SK-N-SH (cell line): ENCODE measurements at regions not wholly inside any gene's neighbourhood (a gene's known extent, or its start where the extent isn't known, plus 50 kb on each side); places are given as distances from the start of the nearest gene placed in this dataset.

Source experiments
- CTCF ChIA-PET: fragments of 300-600, 350-600 bp; formaldehyde crosslinking; extraction: SDS; loops from one replicate; lab custom pipeline; 2021; lab: Yijun Ruan, JAX
- POLR2A ChIA-PET: fragments of 350-600 bp; sonication (Branson Sonifier 250); formaldehyde crosslinking; extraction: SDS; loops from one replicate; lab custom pipeline; 2020; ENCODE audit warnings: antibody characterized with exemption, inconsistent platforms; lab: Yijun Ruan, JAX
- DNase-seq: peaks from one replicate; pipeline ENCODE4 v3.0.0; 2012
- H2AFZ ChIP-seq: fragments of 200-600 bp; sonication (generic); 2 replicates; pipeline ENCODE4 v1.8.1; 2016; ENCODE audit warnings: antibody characterized with exemption, mild to moderate bottlenecking, low read depth
- H3F3A ChIP-seq: fragments of 200-600 bp; sonication (generic); replicated peaks from 2 replicates; pipeline ENCODE3; 2016; ENCODE audit warnings: antibody characterized with exemption, mild to moderate bottlenecking; ENCODE audit not compliant: insufficient read depth
- H3K27ac ChIP-seq, 2 experiments: fragments of 200-500 bp in 1 of 2; fragments of 200-600 bp in 1 of 2; sonication (Bioruptor generic) in 1 of 2; sonication (generic), shearing (Covaris generic) in 1 of 2; 2 replicates each; pipeline versions ENCODE4 v1.5.1 to v1.6.1; 2014 to 2016; ENCODE audit warnings: low read depth in 2 of 2, inconsistent platforms in 1 of 2, low read length in 1 of 2, mild to moderate bottlenecking in 1 of 2, mixed read lengths in 1 of 2
- H3K27me3 ChIP-seq: fragments of 200-600 bp; sonication (generic), shearing (Covaris generic); 2 replicates; pipeline ENCODE4 v1.6.1; 2016; ENCODE audit warnings: mixed run types; ENCODE audit not compliant: insufficient read depth
- H3K36me3 ChIP-seq, 2 experiments: fragments of 200-500 bp in 1 of 2; fragments of 200-600 bp in 1 of 2; sonication (Bioruptor generic) in 1 of 2; sonication (generic) in 1 of 2; replicated peaks in 1 of 2; 2 replicates each; pipeline versions ENCODE3 to v1.5.1; 2014 to 2016; ENCODE audit warnings: low read length in 1 of 2, mild to moderate bottlenecking in 1 of 2; ENCODE audit not compliant: insufficient read depth in 2 of 2, control insufficient read depth in 1 of 2
- H3K4me1 ChIP-seq, 2 experiments: fragments of 200-500 bp in 1 of 2; fragments of 200-600 bp in 1 of 2; sonication (Bioruptor generic) in 1 of 2; sonication (generic), shearing (Covaris generic) in 1 of 2; 2 replicates each; pipeline versions ENCODE4 v1.5.1 to v1.6.1; 2014 to 2016; ENCODE audit warnings: low read depth in 1 of 2, low read length in 1 of 2, mixed run types in 1 of 2; ENCODE audit not compliant: insufficient read depth in 2 of 2, control insufficient read depth in 1 of 2
- H3K4me2 ChIP-seq: fragments of 200-600 bp; sonication (generic), shearing (Covaris generic); 2 replicates; pipeline ENCODE4 v1.6.1; 2017; ENCODE audit warnings: mixed run types
- H3K4me3 ChIP-seq, 2 experiments: fragments of 200-500 bp in 1 of 2; fragments of 200-600 bp in 1 of 2; sonication (Bioruptor generic) in 1 of 2; sonication (generic), shearing (Covaris generic) in 1 of 2; 2 replicates each; pipeline versions ENCODE4 v1.5.1 to v1.8.1; 2014 to 2016; ENCODE audit warnings: low read depth in 2 of 2, inconsistent platforms in 1 of 2, low read length in 1 of 2, mild to moderate bottlenecking in 1 of 2, mixed read lengths in 1 of 2, moderate library complexity in 1 of 2
- H3K79me2 ChIP-seq: fragments of 200-600 bp; sonication (generic); 2 replicates; pipeline ENCODE4 v1.8.1; 2017; ENCODE audit warnings: mild to moderate bottlenecking; ENCODE audit not compliant: insufficient read depth
- H3K9ac ChIP-seq: fragments of 200-600 bp; sonication (generic); 2 replicates; pipeline ENCODE4 v1.6.1; 2017; ENCODE audit warnings: mixed run types
- H3K9me2 ChIP-seq: fragments of 200-600 bp; sonication (generic); 2 replicates; pipeline ENCODE4 v1.6.1; 2017; ENCODE audit warnings: mixed run types
- H3K9me3 ChIP-seq: fragments of 200-600 bp; sonication (generic); 2 replicates; pipeline ENCODE4 v1.6.1; 2017; ENCODE audit warnings: mixed run types, mild to moderate bottlenecking, moderate library complexity
- H4K20me1 ChIP-seq: fragments of 200-600 bp; sonication (generic); 2 replicates; pipeline ENCODE4 v1.6.1; 2017; ENCODE audit warnings: mild to moderate bottlenecking, mixed run types; ENCODE audit not compliant: insufficient read depth
- EP300 ChIP-seq, 2 experiments: IDR thresholded peaks; 2 replicates each; pipeline versions ENCODE4 v1.4.0 to v1.6.1; 2012; ENCODE audit warnings: borderline replicate concordance in 1 of 2, low read depth in 1 of 2, low read length in 1 of 2
- FOXM1 ChIP-seq: IDR thresholded peaks from 2 replicates; pipeline ENCODE4 v1.4.0; 2012; ENCODE audit warnings: low read depth, mild to moderate bottlenecking
- MEF2A ChIP-seq: IDR thresholded peaks from 2 replicates; pipeline ENCODE4 v1.4.0; 2012; ENCODE audit warnings: low read depth, borderline replicate concordance
- NFIC ChIP-seq: IDR thresholded peaks from 2 replicates; pipeline ENCODE4 v1.4.0; 2012; ENCODE audit warnings: borderline replicate concordance
- POLR2AphosphoS5 ChIP-seq: IDR thresholded peaks from 2 replicates; pipeline ENCODE4 v1.6.1; 2012; ENCODE audit warnings: low read depth, low read length
- RAD21 ChIP-seq: IDR thresholded peaks from 2 replicates; pipeline ENCODE4 v1.6.1; 2012; ENCODE audit warnings: mild to moderate bottlenecking, low read length
- RCOR1 ChIP-seq: fragments of 150-350 bp; IDR thresholded peaks from 2 replicates; pipeline ENCODE4 v1.6.1; 2017; ENCODE audit warnings: antibody characterized with exemption, low read length
- RFX5 ChIP-seq: IDR thresholded peaks from 2 replicates; pipeline ENCODE4 v1.6.1; 2012; ENCODE audit warnings: mild to moderate bottlenecking, improper control_type of control experiment, low read length
- TAF1 ChIP-seq: IDR thresholded peaks from 2 replicates; pipeline ENCODE4 v1.6.1; 2012; ENCODE audit warnings: low read depth, mild to moderate bottlenecking, low read length, moderate library complexity, borderline replicate concordance
- TCF12 ChIP-seq: IDR thresholded peaks from 2 replicates; pipeline ENCODE4 v1.4.0; 2012
- USF1 ChIP-seq: IDR thresholded peaks from 2 replicates; pipeline ENCODE4 v1.4.0; 2012; ENCODE audit warnings: low read depth, borderline replicate concordance
- YY1 ChIP-seq: IDR thresholded peaks from 2 replicates; pipeline ENCODE4 v1.4.0; 2012; ENCODE audit warnings: low read depth, mild to moderate bottlenecking
- WGBS: methylation state at CpG from one replicate; pipeline ENCODE4 v1.1.6; 2017; ENCODE audit warnings: low lambda C conversion rate; 5-methylcytosine and 5-hydroxymethylcytosine counted together

GRCh38 chr2:239535413-239536144 is 134.8 kb upstream of the HDAC4 start:
- H3K79me2 ChIP-seq: no peaks in the 10 kb centered on the region
- H4K20me1 ChIP-seq: no peaks in the 10 kb centered on the region
- H3K27ac ChIP-seq: no peak overlapping the region
- POLR2A ChIA-PET: interaction anchor here (0.6 kb wide), 1 partner anchor 269 kb away, joined by 5 read pairs; no protein-coding TSS in a partner anchor
- WGBS: 35% methylated on average over 8 of the region's 8 CpGs
- DNase-seq: no peak
- H3K9me2 ChIP-seq: no peaks in the 10 kb centered on the region
- H3K4me2 ChIP-seq: no peak overlapping the region
- no peak overlapping the region for H3K9ac ChIP-seq
- no peaks in the 10 kb centered on the region for H3F3A ChIP-seq
- no peaks in the 10 kb centered on the region for H3K9me3 ChIP-seq
- peaks cover 0 to 23% of the 10 kb centered on the region in 2 experiments; a peak in 1 of 4 replicates for H3K4me1 ChIP-seq
- TF ChIP-seq EP300 (IDR thresholded peaks at IDR 0.05; ENCODE audit: borderline replicate concordance in 1 of 2, low read depth in 1 of 2, low read length in 1 of 2) (no peak), NFIC (no peak), USF1 (no peak), RCOR1 (no peak), RFX5 (no peak)
- no peak overlapping the region for H2AFZ ChIP-seq
- H3K4me3 ChIP-seq: no peak overlapping the region
- CTCF ChIA-PET: no interaction called here
- H3K27me3 ChIP-seq: no peaks in the 10 kb centered on the region
- no peaks in the 10 kb centered on the region for H3K36me3 ChIP-seq

- Histone ChIP-seq H3K9ac (no peak overlapping the region), H3K4me3 (no peak overlapping the region), H3K9me2 (no peaks in the 10 kb centered on the region), H3F3A (no peaks in the 10 kb centered on the region), H4K20me1 (no peaks in the 10 kb centered on the region), H3K4me1 (peaks cover 0 to 23% of the 10 kb centered on the region in 2 experiments; a peak in 1 of 4 replicates), H3K79me2 (no peaks in the 10 kb centered on the region), H2AFZ (no peak overlapping the region), H3K27ac (no peak overlapping the region), H3K4me2 (no peak overlapping the region), H3K9me3 (no peaks in the 10 kb centered on the region), H3K27me3 (no peaks in the 10 kb centered on the region), H3K36me3 (no peaks in the 10 kb centered on the region)
- no peak for DNase-seq
- WGBS: 40% methylated on average over 13 of the region's 14 CpGs
- ChIA-PET CTCF (interaction anchor here (0.6 kb wide), 1 partner anchor 88 kb away, joined by 3 read pairs; no protein-coding TSS in a partner anchor), POLR2A (interaction anchor here (0.6 kb wide), 1 partner anchor 269 kb away, joined by 5 read pairs; no protein-coding TSS in a partner anchor)
- TF ChIP-seq RFX5: no peak
- TF ChIP-seq FOXM1: no peak
Observed at GRCh38 chr2:239534581-239535412, 134.0 kb upstream of the HDAC4 start.

- ChIA-PET POLR2A (no interaction called here), CTCF (interaction anchor here (0.6 to 1.0 kb wide), 2 partner anchors 8 to 89 kb away, joined by 3 to 5 read pairs; no protein-coding TSS in a partner anchor)
- no peaks in the 10 kb centered on the region for H4K20me1 ChIP-seq
- H3K9me3 ChIP-seq: no peaks in the 10 kb centered on the region
- no peaks in the 10 kb centered on the region for H3K79me2 ChIP-seq
- no peaks in the 10 kb centered on the region for H3K36me3 ChIP-seq
- peaks cover 0 to 23% of the 10 kb centered on the region in 2 experiments; a peak in 1 of 4 replicates for H3K4me1 ChIP-seq
- WGBS: 27% methylated on average over 10 of the region's 10 CpGs
- no peak overlapping the region for H3K4me3 ChIP-seq
- no peak overlapping the region for H3K9ac ChIP-seq
- no peak overlapping the region for H2AFZ ChIP-seq
- H3K27ac ChIP-seq: no peak overlapping the region
- no peaks in the 10 kb centered on the region for H3F3A ChIP-seq
- TF ChIP-seq RAD21 (no peak), TAF1 (no peak), MEF2A (no peak), POLR2AphosphoS5 (no peak), YY1 (no peak), TCF12 (no peak)
- no peaks in the 10 kb centered on the region for H3K27me3 ChIP-seq
- no peak overlapping the region for H3K4me2 ChIP-seq
- no peaks in the 10 kb centered on the region for H3K9me2 ChIP-seq
- DNase-seq: no peak
Observed at GRCh38 chr2:239533569-239534316, 132.9 kb upstream of the HDAC4 start.
